ENCODE measurements at regions not wholly inside any gene's neighbourhood (a gene's known extent, or its start where the extent isn't known, plus 50 kb on each side); places are given as distances from the start of the nearest gene placed in this dataset.
A peak's percentile ranks its signal among the peaks of the same experiment; 100 is the strongest.

DNA sequence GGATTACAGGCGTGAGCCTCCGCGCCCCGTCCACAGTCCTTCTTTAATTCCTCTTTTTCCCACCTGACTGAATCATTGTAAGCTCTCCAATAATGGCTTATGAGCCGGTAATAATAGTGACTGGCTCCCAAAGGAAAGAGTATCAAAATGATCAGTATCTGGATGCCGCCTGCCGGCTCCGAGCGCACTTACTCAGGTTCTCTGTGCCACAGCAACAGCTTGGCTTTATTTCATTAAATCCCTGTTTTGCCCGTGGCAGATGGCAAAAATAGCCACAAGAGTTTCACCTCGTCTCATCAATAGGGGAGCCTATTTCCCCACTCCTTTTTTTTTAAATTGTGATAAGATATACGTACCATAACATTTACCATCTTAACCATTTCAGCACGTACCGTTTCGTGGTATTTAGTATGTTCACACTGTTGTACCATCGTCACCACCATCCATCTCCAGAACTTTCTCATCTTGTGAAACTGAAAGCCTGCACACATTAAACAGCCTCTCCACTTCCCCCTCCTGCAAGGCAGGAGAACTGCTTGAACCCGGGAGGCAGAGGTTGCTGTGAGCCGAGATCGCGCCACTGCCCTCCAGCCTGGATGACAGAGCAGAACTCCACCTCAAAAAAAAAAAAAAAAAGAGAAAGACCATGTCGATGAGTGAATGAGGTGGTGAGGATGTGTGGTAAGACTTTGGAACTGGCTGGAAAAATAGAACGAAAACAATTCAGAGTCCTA, 80.7 kb upstream of the DLG1 start:
- Histone ChIP-seq H3K9me3 (ENCODE audit: control insufficient read depth in 2 of 2, insufficient read depth in 1 of 2, low read depth in 1 of 2, low read length in 1 of 2) (no peaks in the 10 kb centered on the region), H3K27me3 (ENCODE audit: control insufficient read depth in 1 of 2, insufficient read depth in 2 of 2, low read length in 2 of 2) (no peaks in the 10 kb centered on the region), H3K36me3 (ENCODE audit: control insufficient read depth in 2 of 2, insufficient read depth in 2 of 2, low read length in 1 of 2) (no peaks in the 10 kb centered on the region), H3K27ac (ENCODE audit: low read depth in 2 of 2, low read length in 1 of 2) (no peak overlapping the region), H3K4me3 (ENCODE audit: low read depth in 1 of 2, low read length in 2 of 2) (no peak overlapping the region), H3K4me1 (ENCODE audit: control insufficient read depth in 2 of 2, insufficient read depth in 2 of 2, low read length in 1 of 2) (peaks cover 0 to 10% of the 10 kb centered on the region in 2 donors)
- WGBS, 2 donors = 86 to 87% methylated on average over 22 of the region's 22 CpGs

DNA sequence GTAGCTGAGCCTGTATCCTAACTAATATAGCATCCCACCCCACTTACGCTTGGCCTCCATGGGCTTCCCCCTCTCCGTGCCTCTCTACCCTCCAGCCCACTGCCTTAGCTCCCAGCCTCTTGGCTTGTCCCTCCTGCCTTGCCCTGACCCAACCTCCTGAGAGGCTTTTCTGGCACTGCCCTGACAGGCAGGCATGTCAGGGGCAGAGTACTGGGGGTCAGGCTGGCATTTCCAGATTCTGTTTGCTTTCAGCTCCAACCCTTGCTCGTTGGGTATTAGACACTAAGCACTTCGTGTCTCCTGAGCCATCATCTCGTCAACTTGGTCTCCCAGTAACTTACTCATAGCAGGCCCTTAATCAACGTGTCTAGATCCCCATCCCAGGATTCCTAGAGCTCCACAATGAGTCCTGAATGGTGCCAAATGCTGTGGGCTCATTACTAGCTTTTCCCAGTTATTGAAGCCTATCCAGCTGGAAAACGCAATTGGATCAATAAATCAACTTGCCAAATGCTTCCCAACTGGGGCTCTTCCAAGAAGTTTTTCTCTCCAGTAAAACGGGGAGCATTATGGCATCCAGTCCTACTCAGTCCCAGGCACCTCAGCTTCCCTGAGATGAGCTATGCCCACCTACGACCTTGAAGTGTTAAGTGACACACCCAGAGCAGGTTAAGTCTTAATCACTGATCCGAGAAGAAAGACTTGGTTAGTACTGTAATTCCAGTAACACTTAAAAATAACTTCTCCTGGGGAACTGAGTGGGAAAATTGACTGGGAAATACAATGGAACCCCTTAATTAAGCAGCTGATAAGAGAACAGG, 78.5 kb upstream of the DLG1 start:
- Histone ChIP-seq H3K27me3 (ENCODE audit: control insufficient read depth in 1 of 2, insufficient read depth in 2 of 2, low read length in 2 of 2) (no peaks in the 10 kb centered on the region), H3K9me3 (ENCODE audit: control insufficient read depth in 2 of 2, insufficient read depth in 1 of 2, low read depth in 1 of 2, low read length in 1 of 2) (no peaks in the 10 kb centered on the region), H3K36me3 (ENCODE audit: control insufficient read depth in 2 of 2, insufficient read depth in 2 of 2, low read length in 1 of 2) (no peaks in the 10 kb centered on the region), H3K27ac (ENCODE audit: low read depth in 2 of 2, low read length in 1 of 2) (peak overlapping the region in 1 of 2 donors; percentile 41), H3K4me3 (ENCODE audit: low read depth in 1 of 2, low read length in 2 of 2) (no peak overlapping the region), H3K4me1 (ENCODE audit: control insufficient read depth in 2 of 2, insufficient read depth in 2 of 2, low read length in 1 of 2) (peaks cover 0 to 16% of the 10 kb centered on the region in 2 donors)
- 52 to 54% methylated on average over 10 of the region's 10 CpGs for WGBS, 2 donors

DNA sequence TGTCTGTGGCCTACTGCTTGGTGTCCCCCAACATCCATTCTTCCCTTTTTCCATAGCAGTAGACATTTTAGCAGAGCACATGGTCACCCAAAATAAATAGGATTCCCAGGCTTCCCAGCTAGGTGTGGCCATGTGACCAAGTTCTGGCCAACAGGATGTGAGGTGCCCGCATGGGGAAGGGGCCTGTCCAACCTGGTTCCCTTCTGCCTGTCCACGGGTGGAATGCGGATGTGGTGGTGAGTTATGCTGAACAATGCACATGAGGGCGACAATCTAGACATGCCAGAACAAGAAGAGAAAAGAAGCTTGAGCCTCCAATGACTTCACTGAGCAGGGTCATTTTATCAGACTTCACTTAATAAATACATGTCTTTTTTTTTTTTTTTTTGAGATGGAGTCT, 77.6 kb upstream of the DLG1 start:
- Histone ChIP-seq H3K27ac (ENCODE audit: low read depth in 2 of 2, low read length in 1 of 2) (no peak overlapping the region), H3K4me3 (ENCODE audit: low read depth in 1 of 2, low read length in 2 of 2) (no peak overlapping the region), H3K4me1 (ENCODE audit: control insufficient read depth in 2 of 2, insufficient read depth in 2 of 2, low read length in 1 of 2) (peaks cover 0 to 16% of the 10 kb centered on the region in 2 donors), H3K27me3 (ENCODE audit: control insufficient read depth in 1 of 2, insufficient read depth in 2 of 2, low read length in 2 of 2) (no peaks in the 10 kb centered on the region), H3K9me3 (ENCODE audit: control insufficient read depth in 2 of 2, insufficient read depth in 1 of 2, low read depth in 1 of 2, low read length in 1 of 2) (no peaks in the 10 kb centered on the region), H3K36me3 (ENCODE audit: control insufficient read depth in 2 of 2, insufficient read depth in 2 of 2, low read length in 1 of 2) (no peaks in the 10 kb centered on the region)
- 67 to 88% methylated on average over 4 of the region's 4 CpGs for WGBS, 2 donors

DNA sequence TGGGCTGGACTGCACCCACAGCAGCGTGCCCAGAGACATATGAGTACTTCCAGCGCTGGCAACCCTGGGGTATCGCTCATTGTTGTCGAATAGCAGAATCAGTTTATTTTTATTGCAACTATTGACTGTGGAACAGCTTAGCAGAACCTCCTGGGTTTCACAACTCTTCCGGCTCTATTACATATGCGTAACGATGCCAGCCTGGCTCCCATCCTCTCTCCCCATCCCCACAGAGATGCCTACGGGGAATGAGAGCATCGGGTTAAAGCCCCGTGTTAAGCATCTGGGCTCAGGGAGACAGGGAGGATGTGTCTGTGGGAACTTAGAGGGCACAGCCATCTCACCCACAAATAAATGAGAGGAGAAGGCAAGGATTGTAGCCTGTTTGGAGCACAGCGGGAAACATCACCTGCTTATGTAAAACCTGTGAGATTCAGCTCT, 76.6 kb upstream of the DLG1 start:
- WGBS, 2 donors = 88 to 89% methylated on average over 11 of the region's 11 CpGs
- Histone ChIP-seq H3K27ac (ENCODE audit: low read depth in 2 of 2, low read length in 1 of 2) (peak overlapping the region in 1 of 2 donors; percentile 33), H3K36me3 (ENCODE audit: control insufficient read depth in 2 of 2, insufficient read depth in 2 of 2, low read length in 1 of 2) (no peaks in the 10 kb centered on the region), H3K27me3 (ENCODE audit: control insufficient read depth in 1 of 2, insufficient read depth in 2 of 2, low read length in 2 of 2) (no peaks in the 10 kb centered on the region), H3K4me3 (ENCODE audit: low read depth in 1 of 2, low read length in 2 of 2) (no peak overlapping the region), H3K9me3 (ENCODE audit: control insufficient read depth in 2 of 2, insufficient read depth in 1 of 2, low read depth in 1 of 2, low read length in 1 of 2) (no peaks in the 10 kb centered on the region), H3K4me1 (ENCODE audit: control insufficient read depth in 2 of 2, insufficient read depth in 2 of 2, low read length in 1 of 2) (peaks cover 0 to 15% of the 10 kb centered on the region in 2 donors)

DNA sequence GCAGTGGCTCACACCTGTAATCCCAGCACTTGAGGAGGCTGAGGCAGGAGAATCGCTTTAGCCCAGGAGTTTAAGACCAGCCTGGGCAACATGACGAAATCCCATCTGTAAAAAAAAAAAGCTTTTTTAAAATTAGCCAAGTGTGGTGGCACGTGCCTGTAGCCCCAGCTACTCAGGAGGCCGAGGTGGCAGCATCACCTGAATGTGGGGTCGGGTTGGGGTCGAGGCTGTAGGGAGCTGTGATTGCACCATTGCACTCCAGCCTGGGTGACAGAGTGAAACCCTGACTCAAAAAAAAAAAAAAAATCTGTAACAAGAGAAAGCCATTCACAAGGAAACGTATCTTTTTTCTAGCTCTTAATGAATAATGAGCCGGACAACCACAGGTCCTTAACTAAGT, 74.7 kb upstream of the DLG1 start:
- 90 to 91% methylated on average over 8 of the region's 8 CpGs for WGBS, 2 donors
- H3K36me3 ChIP-seq (ENCODE audit: control insufficient read depth in 2 of 2, insufficient read depth in 2 of 2, low read length in 1 of 2) = no peaks in the 10 kb centered on the region
- H3K9me3 ChIP-seq (ENCODE audit: control insufficient read depth in 2 of 2, insufficient read depth in 1 of 2, low read depth in 1 of 2, low read length in 1 of 2) = no peaks in the 10 kb centered on the region
- H3K4me3 ChIP-seq (ENCODE audit: low read depth in 1 of 2, low read length in 2 of 2) = no peak overlapping the region
- H3K27me3 ChIP-seq (ENCODE audit: control insufficient read depth in 1 of 2, insufficient read depth in 2 of 2, low read length in 2 of 2) = no peaks in the 10 kb centered on the region
- H3K27ac ChIP-seq (ENCODE audit: low read depth in 2 of 2, low read length in 1 of 2) = peak overlapping the region; percentile 72 to 90
- peaks cover 0 to 23% of the 10 kb centered on the region in 2 donors for H3K4me1 ChIP-seq (ENCODE audit: control insufficient read depth in 2 of 2, insufficient read depth in 2 of 2, low read length in 1 of 2)

DNA sequence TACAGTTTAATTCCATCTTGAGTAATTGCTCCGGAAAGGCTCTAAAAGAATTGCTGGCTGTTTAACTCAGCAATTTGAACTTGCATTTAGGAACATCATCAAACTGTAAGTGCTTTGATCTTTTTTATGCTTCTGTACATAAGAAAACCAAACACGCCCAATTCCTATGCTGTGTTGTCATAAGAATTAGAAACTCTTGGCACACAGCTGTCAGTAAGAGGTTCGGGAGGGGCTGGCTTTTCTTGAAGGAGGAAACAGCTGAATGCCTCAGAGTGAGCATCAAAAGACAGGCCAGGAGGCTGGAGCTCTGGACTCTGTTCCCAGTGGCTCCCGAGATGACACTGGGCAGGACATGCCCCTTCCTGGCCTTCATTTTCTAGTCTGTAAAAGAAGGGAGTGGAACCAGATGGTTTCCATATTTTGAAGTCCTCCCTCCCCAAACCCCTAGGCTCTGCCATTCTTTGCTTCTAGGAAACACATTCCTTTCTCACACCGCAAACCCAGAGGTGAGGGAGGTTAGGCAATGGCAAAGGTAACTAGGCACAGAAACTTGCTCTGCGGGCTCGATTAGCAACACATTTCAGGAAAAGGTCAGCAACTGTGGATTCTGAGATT, 73.7 kb upstream of the DLG1 start:
- H3K4me3 ChIP-seq (ENCODE audit: low read depth in 1 of 2, low read length in 2 of 2) = no peak overlapping the region
- H3K27ac ChIP-seq (ENCODE audit: low read depth in 2 of 2, low read length in 1 of 2) = peak overlapping the region; percentile 72 to 90
- 28 to 39% methylated on average over 7 of the region's 7 CpGs for WGBS, 2 donors
- H3K9me3 ChIP-seq (ENCODE audit: control insufficient read depth in 2 of 2, insufficient read depth in 1 of 2, low read depth in 1 of 2, low read length in 1 of 2) = no peaks in the 10 kb centered on the region
- H3K4me1 ChIP-seq (ENCODE audit: control insufficient read depth in 2 of 2, insufficient read depth in 2 of 2, low read length in 1 of 2) = peaks cover 4 to 27% of the 10 kb centered on the region in 2 donors
- H3K27me3 ChIP-seq (ENCODE audit: control insufficient read depth in 1 of 2, insufficient read depth in 2 of 2, low read length in 2 of 2) = no peaks in the 10 kb centered on the region
- H3K36me3 ChIP-seq (ENCODE audit: control insufficient read depth in 2 of 2, insufficient read depth in 2 of 2, low read length in 1 of 2) = no peaks in the 10 kb centered on the region

DNA sequence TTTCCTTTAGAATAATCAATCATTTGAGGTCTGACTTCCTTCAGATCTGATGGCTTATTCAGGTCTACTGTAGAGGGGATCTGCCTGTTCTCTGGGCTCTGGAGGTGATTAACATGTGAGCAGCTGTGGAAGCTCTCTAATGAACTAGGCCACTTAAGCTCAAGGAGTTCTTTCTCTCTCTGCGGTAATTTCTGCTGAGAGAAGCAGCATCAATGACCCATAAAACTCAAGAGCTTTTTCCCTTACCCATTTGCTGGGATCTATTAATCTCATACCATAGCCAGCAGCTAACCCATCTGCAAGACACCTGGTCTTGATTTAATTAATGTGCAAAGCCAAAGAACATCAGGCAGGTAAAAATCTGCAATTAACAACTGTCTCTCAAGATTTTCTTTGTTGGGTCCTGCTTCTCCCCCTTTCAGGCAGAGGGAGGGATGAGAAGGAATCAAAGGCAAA, 73.2 kb upstream of the DLG1 start:
- Histone ChIP-seq H3K4me1 (ENCODE audit: control insufficient read depth in 2 of 2, insufficient read depth in 2 of 2, low read length in 1 of 2) (peaks cover 5 to 29% of the 10 kb centered on the region in 2 donors), H3K27ac (ENCODE audit: low read depth in 2 of 2, low read length in 1 of 2) (peak overlapping the region; percentile 70 to 94)

DNA sequence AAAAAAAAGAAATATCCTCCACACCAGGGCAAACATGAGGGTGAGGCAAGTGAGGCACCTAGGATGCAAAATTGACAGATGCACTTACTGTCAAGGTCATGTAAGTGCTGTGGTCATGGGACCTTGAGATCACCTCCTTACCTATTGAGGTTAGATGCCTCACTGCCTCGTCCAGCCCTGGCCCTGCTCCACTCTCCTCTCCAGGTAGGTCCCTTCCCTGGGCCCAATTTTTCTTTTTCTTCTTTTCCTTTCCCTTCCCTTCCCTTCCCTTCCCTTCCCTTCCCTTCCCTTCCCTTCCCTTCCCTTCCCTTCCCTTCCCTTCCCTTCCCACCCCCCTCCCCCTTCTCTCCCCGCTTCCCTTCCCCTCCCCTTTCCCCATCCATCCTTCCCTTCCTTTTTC, 71.1 kb upstream of the DLG1 start:
- Histone ChIP-seq H3K9me3 (ENCODE audit: control insufficient read depth in 2 of 2, insufficient read depth in 1 of 2, low read depth in 1 of 2, low read length in 1 of 2) (no peaks in the 10 kb centered on the region), H3K27me3 (ENCODE audit: control insufficient read depth in 1 of 2, insufficient read depth in 2 of 2, low read length in 2 of 2) (no peaks in the 10 kb centered on the region), H3K4me1 (ENCODE audit: control insufficient read depth in 2 of 2, insufficient read depth in 2 of 2, low read length in 1 of 2) (peaks cover 5 to 35% of the 10 kb centered on the region in 2 donors), H3K27ac (ENCODE audit: low read depth in 2 of 2, low read length in 1 of 2) (no peak overlapping the region), H3K4me3 (ENCODE audit: low read depth in 1 of 2, low read length in 2 of 2) (no peak overlapping the region), H3K36me3 (ENCODE audit: control insufficient read depth in 2 of 2, insufficient read depth in 2 of 2, low read length in 1 of 2) (no peaks in the 10 kb centered on the region)
- WGBS, 2 donors = 78 to 93% methylated on average over 1 to 2 of the region's 2 CpGs

More for the DNA sequence above, 73.2 kb upstream of the DLG1 start:
- 26 to 50% methylated on average over 1 of the region's 1 CpG for WGBS, 2 donors
- Histone ChIP-seq H3K9me3 (ENCODE audit: control insufficient read depth in 2 of 2, insufficient read depth in 1 of 2, low read depth in 1 of 2, low read length in 1 of 2) (no peaks in the 10 kb centered on the region), H3K27me3 (ENCODE audit: control insufficient read depth in 1 of 2, insufficient read depth in 2 of 2, low read length in 2 of 2) (no peaks in the 10 kb centered on the region), H3K4me3 (ENCODE audit: low read depth in 1 of 2, low read length in 2 of 2) (no peak overlapping the region), H3K36me3 (ENCODE audit: control insufficient read depth in 2 of 2, insufficient read depth in 2 of 2, low read length in 1 of 2) (no peaks in the 10 kb centered on the region)

DNA sequence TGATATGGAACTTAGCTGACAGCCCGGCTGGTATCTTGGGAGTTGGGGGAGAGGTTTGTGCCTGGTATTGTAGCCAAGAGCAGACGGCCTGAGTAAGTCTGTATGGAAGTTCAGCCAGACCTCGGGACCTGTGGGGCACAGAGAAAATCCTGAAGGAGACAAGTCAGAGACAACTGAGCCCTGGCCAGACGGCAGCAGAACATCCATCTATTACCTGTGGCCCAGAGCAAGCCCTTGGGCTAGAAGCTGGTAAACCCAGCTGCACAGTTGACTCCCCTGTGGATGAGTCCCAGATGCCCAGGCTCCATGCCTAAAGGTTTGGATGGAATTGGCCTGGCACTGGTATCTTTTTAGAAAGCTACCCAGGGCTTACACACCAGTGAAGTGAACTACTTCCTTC, 70.4 kb upstream of the DLG1 start:
- 59 to 66% methylated on average over 4 of the region's 4 CpGs for WGBS, 2 donors
- H3K27ac ChIP-seq (ENCODE audit: low read depth in 2 of 2, low read length in 1 of 2) = peak overlapping the region in 1 of 2 donors; percentile 6
- no peaks in the 10 kb centered on the region for H3K9me3 ChIP-seq (ENCODE audit: control insufficient read depth in 2 of 2, insufficient read depth in 1 of 2, low read depth in 1 of 2, low read length in 1 of 2)
- H3K4me1 ChIP-seq (ENCODE audit: control insufficient read depth in 2 of 2, insufficient read depth in 2 of 2, low read length in 1 of 2) = peaks cover 5 to 41% of the 10 kb centered on the region in 2 donors
- no peaks in the 10 kb centered on the region for H3K27me3 ChIP-seq (ENCODE audit: control insufficient read depth in 1 of 2, insufficient read depth in 2 of 2, low read length in 2 of 2)
- H3K4me3 ChIP-seq (ENCODE audit: low read depth in 1 of 2, low read length in 2 of 2) = no peak overlapping the region
- no peaks in the 10 kb centered on the region for H3K36me3 ChIP-seq (ENCODE audit: control insufficient read depth in 2 of 2, insufficient read depth in 2 of 2, low read length in 1 of 2)

All from esophagus (tissue), 2 donors.